H1 (cell line): ENCODE measurements at regions not wholly inside any gene's neighbourhood (a gene's known extent, or its start where the extent isn't known, plus 50 kb on each side); places are given as distances from the start of the nearest gene placed in this dataset.

Source experiments
- HDAC2 ChIP-seq, 2 experiments: fragments of 300-600 bp in 1 of 2; sonication (generic) in 1 of 2; IDR thresholded peaks; 2 replicates each; pipeline ENCODE4 v1.6.1; 2011 to 2012; ENCODE audit warnings: low read depth in 2 of 2, low read length in 2 of 2, mild to moderate bottlenecking in 2 of 2, moderate library complexity in 2 of 2, borderline replicate concordance in 1 of 2, inconsistent platforms in 1 of 2
- KDM4A ChIP-seq: IDR thresholded peaks from one replicate; pipeline ENCODE4 v1.7.1; 2012; ENCODE audit warnings: low read depth, mild to moderate bottlenecking, moderate library complexity, low read length, inconsistent platforms; ENCODE audit not compliant: severe bottlenecking
- SIN3A ChIP-seq, 2 experiments: IDR thresholded peaks in 1 of 2; conservative IDR thresholded peaks in 1 of 2; 2 replicates each; pipeline ENCODE4 v1.6.1; 2011 to 2012; ENCODE audit warnings: low read length in 2 of 2, improper control_type of control experiment in 1 of 2, low read depth in 1 of 2, mild to moderate bottlenecking in 1 of 2
- SUZ12 ChIP-seq: fragments of 200-600 bp; sonication (generic); IDR thresholded peaks from 2 replicates; pipeline ENCODE4 v1.6.1; 2012; ENCODE audit warnings: mild to moderate bottlenecking, inconsistent platforms, low read length, moderate library complexity, mixed read lengths
- TF ChIP-seq, protein P1 (sequence below): fragments of 300-600 bp; sonication (generic); IDR thresholded peaks from 2 replicates; pipeline ENCODE4 v1.7.1; 2012; ENCODE audit warnings: low read length, moderate library complexity, mild to moderate bottlenecking, inconsistent platforms; ENCODE audit not compliant: insufficient replicate concordance
- TF ChIP-seq, protein P2 (sequence below), 3 experiments: IDR thresholded peaks; 1 replicate in 2 of 3; 2 replicates in 1 of 3; pipeline versions ENCODE4 v1.5.1 to v1.6.1; 2011; ENCODE audit warnings: low read length in 3 of 3, mild to moderate bottlenecking in 3 of 3, inconsistent platforms in 2 of 3, low read depth in 1 of 3, moderate library complexity in 1 of 3; ENCODE audit not compliant: insufficient read depth in 1 of 3; ENCODE audit errors: control extremely low read depth in 1 of 3

- TF ChIP-seq, protein P1, sequence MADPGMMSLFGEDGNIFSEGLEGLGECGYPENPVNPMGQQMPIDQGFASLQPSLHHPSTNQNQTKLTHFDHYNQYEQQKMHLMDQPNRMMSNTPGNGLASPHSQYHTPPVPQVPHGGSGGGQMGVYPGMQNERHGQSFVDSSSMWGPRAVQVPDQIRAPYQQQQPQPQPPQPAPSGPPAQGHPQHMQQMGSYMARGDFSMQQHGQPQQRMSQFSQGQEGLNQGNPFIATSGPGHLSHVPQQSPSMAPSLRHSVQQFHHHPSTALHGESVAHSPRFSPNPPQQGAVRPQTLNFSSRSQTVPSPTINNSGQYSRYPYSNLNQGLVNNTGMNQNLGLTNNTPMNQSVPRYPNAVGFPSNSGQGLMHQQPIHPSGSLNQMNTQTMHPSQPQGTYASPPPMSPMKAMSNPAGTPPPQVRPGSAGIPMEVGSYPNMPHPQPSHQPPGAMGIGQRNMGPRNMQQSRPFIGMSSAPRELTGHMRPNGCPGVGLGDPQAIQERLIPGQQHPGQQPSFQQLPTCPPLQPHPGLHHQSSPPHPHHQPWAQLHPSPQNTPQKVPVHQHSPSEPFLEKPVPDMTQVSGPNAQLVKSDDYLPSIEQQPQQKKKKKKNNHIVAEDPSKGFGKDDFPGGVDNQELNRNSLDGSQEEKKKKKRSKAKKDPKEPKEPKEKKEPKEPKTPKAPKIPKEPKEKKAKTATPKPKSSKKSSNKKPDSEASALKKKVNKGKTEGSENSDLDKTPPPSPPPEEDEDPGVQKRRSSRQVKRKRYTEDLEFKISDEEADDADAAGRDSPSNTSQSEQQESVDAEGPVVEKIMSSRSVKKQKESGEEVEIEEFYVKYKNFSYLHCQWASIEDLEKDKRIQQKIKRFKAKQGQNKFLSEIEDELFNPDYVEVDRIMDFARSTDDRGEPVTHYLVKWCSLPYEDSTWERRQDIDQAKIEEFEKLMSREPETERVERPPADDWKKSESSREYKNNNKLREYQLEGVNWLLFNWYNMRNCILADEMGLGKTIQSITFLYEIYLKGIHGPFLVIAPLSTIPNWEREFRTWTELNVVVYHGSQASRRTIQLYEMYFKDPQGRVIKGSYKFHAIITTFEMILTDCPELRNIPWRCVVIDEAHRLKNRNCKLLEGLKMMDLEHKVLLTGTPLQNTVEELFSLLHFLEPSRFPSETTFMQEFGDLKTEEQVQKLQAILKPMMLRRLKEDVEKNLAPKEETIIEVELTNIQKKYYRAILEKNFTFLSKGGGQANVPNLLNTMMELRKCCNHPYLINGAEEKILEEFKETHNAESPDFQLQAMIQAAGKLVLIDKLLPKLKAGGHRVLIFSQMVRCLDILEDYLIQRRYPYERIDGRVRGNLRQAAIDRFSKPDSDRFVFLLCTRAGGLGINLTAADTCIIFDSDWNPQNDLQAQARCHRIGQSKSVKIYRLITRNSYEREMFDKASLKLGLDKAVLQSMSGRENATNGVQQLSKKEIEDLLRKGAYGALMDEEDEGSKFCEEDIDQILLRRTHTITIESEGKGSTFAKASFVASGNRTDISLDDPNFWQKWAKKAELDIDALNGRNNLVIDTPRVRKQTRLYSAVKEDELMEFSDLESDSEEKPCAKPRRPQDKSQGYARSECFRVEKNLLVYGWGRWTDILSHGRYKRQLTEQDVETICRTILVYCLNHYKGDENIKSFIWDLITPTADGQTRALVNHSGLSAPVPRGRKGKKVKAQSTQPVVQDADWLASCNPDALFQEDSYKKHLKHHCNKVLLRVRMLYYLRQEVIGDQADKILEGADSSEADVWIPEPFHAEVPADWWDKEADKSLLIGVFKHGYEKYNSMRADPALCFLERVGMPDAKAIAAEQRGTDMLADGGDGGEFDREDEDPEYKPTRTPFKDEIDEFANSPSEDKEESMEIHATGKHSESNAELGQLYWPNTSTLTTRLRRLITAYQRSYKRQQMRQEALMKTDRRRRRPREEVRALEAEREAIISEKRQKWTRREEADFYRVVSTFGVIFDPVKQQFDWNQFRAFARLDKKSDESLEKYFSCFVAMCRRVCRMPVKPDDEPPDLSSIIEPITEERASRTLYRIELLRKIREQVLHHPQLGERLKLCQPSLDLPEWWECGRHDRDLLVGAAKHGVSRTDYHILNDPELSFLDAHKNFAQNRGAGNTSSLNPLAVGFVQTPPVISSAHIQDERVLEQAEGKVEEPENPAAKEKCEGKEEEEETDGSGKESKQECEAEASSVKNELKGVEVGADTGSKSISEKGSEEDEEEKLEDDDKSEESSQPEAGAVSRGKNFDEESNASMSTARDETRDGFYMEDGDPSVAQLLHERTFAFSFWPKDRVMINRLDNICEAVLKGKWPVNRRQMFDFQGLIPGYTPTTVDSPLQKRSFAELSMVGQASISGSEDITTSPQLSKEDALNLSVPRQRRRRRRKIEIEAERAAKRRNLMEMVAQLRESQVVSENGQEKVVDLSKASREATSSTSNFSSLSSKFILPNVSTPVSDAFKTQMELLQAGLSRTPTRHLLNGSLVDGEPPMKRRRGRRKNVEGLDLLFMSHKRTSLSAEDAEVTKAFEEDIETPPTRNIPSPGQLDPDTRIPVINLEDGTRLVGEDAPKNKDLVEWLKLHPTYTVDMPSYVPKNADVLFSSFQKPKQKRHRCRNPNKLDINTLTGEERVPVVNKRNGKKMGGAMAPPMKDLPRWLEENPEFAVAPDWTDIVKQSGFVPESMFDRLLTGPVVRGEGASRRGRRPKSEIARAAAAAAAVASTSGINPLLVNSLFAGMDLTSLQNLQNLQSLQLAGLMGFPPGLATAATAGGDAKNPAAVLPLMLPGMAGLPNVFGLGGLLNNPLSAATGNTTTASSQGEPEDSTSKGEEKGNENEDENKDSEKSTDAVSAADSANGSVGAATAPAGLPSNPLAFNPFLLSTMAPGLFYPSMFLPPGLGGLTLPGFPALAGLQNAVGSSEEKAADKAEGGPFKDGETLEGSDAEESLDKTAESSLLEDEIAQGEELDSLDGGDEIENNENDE: no peak
- no peak for TF ChIP-seq SUZ12
- TF ChIP-seq KDM4A: no peak
- TF ChIP-seq HDAC2 (IDR thresholded peaks at IDR 0.05; ENCODE audit: borderline replicate concordance in 1 of 2, low read depth in 2 of 2, low read length in 2 of 2): no peak
- TF ChIP-seq, protein P2, sequence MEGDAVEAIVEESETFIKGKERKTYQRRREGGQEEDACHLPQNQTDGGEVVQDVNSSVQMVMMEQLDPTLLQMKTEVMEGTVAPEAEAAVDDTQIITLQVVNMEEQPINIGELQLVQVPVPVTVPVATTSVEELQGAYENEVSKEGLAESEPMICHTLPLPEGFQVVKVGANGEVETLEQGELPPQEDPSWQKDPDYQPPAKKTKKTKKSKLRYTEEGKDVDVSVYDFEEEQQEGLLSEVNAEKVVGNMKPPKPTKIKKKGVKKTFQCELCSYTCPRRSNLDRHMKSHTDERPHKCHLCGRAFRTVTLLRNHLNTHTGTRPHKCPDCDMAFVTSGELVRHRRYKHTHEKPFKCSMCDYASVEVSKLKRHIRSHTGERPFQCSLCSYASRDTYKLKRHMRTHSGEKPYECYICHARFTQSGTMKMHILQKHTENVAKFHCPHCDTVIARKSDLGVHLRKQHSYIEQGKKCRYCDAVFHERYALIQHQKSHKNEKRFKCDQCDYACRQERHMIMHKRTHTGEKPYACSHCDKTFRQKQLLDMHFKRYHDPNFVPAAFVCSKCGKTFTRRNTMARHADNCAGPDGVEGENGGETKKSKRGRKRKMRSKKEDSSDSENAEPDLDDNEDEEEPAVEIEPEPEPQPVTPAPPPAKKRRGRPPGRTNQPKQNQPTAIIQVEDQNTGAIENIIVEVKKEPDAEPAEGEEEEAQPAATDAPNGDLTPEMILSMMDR (IDR thresholded peaks at IDR 0.05; ENCODE audit: control extremely low read depth in 1 of 3, insufficient read depth in 1 of 3, low read depth in 1 of 3, low read length in 3 of 3): no peak
- no peak for TF ChIP-seq SIN3A (conservative IDR thresholded peaks at IDR 0.05 in 1 of 2, IDR thresholded peaks at IDR 0.05 in 1 of 2; ENCODE audit: low read depth in 1 of 2, low read length in 2 of 2)
These were observed 243.8 kb downstream of the ADGRL2 start (continued) for GRCh38 chr1:82044536-82044935.
